RWPE1 (cell line): ENCODE measurements at regions not wholly inside any gene's neighbourhood (a gene's known extent, or its start where the extent isn't known, plus 50 kb on each side); places are given as distances from the start of the nearest gene placed in this dataset.
A peak's percentile ranks its signal among the peaks of the same experiment; 100 is the strongest.

ENCODE experiments used
- CTCF ChIA-PET: fragments of 350-600 bp; sonication (Branson Sonifier 250); formaldehyde crosslinking; extraction: SDS; loops from one replicate; lab custom pipeline; 2021; lab: Yijun Ruan, JAX
- POLR2A ChIA-PET: fragments of 400-600 bp; formaldehyde crosslinking; extraction: SDS; loops from one replicate; lab custom pipeline; 2020; ENCODE audit warnings: antibody characterized with exemption; ENCODE audit not compliant: low non-redundant PET; lab: Yijun Ruan, JAX
- DNase-seq: peaks from one replicate; pipeline ENCODE4 v3.0.0; 2012; ENCODE audit warnings: low spot score
- H3K27ac ChIP-seq: fragments of 450-650 bp; 2 replicates; pipeline ENCODE4 v1.5.1; 2017
- TF ChIP-seq, protein P1 (sequence below): fragments of 450-650 bp; conservative IDR thresholded peaks from 2 replicates; pipeline ENCODE4 v1.5.1; 2017; ENCODE audit warnings: low read depth, mild to moderate bottlenecking

DNA sequence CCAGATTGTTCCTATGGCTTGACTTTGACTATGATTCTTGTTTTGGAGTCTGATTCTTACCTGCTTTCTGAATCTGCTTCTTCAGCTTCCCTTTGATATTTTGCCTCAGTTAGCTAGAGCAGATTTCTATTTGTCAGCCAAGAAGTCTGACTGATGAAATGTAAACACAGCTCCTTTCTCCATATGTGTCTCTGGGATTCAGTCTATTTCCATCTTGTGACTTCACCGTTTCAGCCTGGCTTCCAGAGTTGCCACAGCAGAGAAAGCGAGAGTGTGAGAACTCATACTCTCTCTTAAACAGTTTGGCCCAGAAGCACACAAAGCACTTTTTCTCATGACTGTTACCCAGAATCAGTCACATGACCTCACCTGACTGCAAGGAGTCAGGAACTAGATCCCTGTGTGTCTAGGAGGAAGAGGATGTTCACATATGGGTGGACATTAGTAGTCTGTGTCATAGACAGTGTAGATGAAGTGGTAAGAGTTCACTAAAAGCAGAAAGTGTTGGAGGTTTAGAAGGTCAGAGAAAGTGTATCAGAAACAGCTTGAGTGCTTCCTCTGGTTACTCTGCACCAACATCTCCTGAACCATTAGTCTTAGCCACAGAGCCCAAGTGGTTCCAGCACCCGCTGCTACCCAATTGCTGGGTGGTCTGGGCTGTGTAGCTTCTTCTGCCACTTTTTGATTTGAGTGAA lies 103.4 kb upstream of the CDK6 start:
- TF ChIP-seq, protein P1, sequence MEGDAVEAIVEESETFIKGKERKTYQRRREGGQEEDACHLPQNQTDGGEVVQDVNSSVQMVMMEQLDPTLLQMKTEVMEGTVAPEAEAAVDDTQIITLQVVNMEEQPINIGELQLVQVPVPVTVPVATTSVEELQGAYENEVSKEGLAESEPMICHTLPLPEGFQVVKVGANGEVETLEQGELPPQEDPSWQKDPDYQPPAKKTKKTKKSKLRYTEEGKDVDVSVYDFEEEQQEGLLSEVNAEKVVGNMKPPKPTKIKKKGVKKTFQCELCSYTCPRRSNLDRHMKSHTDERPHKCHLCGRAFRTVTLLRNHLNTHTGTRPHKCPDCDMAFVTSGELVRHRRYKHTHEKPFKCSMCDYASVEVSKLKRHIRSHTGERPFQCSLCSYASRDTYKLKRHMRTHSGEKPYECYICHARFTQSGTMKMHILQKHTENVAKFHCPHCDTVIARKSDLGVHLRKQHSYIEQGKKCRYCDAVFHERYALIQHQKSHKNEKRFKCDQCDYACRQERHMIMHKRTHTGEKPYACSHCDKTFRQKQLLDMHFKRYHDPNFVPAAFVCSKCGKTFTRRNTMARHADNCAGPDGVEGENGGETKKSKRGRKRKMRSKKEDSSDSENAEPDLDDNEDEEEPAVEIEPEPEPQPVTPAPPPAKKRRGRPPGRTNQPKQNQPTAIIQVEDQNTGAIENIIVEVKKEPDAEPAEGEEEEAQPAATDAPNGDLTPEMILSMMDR, result no peak
- CTCF ChIA-PET, result interaction anchor here (0.5 to 0.7 kb wide), 2 partner anchors 17 to 159 kb away, joined by 3 read pairs; no protein-coding TSS in a partner anchor
- POLR2A ChIA-PET, result no interaction called here
- H3K27ac ChIP-seq, result no peak overlapping the region
- no peak for DNase-seq

DNA sequence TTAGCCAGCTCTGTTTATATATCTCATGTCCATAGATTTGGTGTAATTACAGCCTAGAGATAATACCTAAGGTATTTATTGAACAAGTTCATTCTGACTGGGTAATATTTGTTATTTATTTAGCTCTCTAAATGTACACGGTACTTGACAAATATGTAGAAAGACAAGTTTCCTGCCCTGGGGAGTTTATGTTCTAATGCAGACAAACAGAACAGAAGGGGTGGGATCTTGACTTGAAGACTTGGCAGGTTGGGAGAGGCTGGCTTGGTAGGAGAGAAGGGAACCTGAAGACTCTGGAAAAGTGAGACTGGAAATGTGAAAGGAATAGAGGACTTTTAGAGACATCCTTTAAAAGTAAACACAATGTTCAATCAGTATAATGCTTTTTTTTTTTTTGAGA lies 97.7 kb upstream of the CDK6 start:
- TF ChIP-seq, protein P1, result no peak
- ChIA-PET POLR2A (no interaction called here), CTCF (interaction anchor here (0.6 to 0.8 kb wide), 2 partner anchors 79 to 314 kb away, joined by 4 to 7 read pairs; no protein-coding TSS in a partner anchor)
- no peak overlapping the region for H3K27ac ChIP-seq
- peak; percentile 48 for DNase-seq

DNA sequence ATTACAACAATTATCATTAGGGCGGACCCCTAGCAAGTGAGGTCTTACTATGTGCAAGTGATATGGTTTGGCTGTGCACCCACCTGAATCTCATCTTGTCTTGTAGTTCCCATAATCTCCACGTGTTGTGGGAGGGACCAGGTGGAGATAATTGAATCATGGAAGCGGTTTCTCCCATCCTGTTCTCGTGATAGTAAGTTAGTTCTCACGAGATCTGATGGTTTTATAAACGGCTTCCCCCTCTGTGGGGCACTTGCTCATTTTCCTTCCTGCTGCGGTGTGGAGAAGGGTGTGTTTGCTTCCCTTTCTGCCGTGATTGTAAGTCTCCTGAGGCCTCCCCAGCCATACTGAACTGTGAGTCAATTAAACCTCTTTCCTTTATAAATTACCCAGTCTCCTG lies 96.1 kb upstream of the CDK6 start:
- ChIA-PET CTCF (no interaction called here), POLR2A (no interaction called here)
- DNase-seq, result no peak
- H3K27ac ChIP-seq, result no peak overlapping the region
- TF ChIP-seq, protein P1, result no peak

DNA sequence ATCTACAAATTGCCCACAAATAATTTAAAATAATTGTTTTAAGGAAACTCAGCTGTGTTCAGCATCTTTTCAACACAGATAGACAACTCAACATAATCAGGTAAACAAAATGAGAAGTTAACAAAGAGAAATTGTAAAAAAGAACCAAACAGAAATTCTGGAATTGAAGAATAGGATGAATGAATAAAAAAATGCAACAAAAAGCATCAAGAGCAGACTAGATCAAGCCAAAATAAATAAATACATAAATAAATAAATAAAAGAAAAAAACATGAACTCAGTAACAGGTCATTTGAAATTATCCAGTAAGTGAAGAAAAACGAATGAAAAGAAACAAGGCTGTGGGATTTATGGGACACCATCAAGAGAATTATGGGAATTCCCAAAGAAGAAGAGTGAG lies 94.0 kb upstream of the CDK6 start:
- TF ChIP-seq, protein P1, result no peak
- CTCF ChIA-PET, result no interaction called here
- POLR2A ChIA-PET, result no interaction called here
- no peak overlapping the region for H3K27ac ChIP-seq
- no peak for DNase-seq

DNA sequence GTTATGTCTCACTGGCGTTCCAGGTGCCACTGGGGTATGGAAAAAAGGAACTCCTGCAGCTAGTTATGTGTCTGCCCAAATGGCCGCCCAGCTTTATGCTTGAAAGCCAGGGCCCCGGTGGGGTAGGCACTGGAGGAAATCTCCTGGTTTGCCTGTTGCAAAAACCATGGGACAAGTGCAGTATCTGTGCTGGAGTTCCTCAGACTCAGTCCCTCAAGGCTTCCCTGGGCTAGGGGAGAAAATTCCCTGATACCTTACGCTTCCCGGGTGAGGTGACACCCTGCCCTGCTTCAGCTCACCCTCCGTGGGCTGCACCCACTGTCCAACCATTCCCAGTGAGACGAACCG lies 90.3 kb upstream of the CDK6 start:
- ChIA-PET POLR2A (no interaction called here), CTCF (no interaction called here)
- H3K27ac ChIP-seq, result no peak overlapping the region
- TF ChIP-seq, protein P1, result no peak
- DNase-seq, result no peak

DNA sequence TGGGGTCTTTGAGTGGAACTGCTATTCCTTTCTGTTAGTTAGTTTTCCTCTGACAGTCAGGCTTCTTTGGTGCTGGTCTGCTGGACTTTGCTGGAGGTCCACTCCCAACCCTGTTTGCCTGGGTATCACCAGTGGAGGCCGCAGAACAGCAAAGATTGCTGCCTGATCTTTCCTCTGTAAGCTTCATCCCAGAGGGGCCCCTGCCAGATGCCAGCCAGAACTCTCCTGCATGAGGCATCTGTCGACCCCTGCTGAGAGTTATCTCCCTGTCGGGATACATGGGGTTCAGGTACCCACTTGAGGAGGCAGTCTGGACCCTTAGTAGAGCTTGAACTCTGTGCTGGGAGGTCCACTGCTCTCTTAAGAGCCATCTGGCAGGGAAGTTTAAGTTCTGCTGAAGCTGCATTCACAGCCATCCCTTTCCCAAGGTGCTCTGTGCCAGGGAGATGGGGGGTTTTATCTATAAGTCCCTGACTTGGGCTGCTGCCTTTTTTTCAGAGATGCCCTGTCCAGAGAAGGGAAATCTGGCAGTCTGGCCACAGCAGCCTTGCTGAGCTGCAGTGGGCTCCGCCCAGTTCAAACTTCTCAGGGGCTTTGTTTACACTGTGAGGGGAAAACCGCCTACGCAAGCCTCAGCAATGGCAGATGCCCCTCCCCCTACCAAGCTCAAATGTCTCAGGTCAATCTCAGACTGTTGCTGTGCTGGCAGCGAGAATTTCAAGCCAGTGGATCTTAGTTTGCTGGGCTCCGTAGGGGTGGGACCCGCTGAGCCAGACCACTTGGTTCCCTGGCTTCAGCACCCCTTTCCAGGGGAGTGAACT lies 89.7 kb upstream of the CDK6 start:
- ChIA-PET CTCF (no interaction called here), POLR2A (no interaction called here)
- TF ChIP-seq, protein P1, result no peak
- no peak overlapping the region for H3K27ac ChIP-seq
- no peak for DNase-seq
